Gastroesophageal sphincter (tissue), 4 donors: ENCODE measurements at regions not wholly inside any gene's neighbourhood (a gene's known extent, or its start where the extent isn't known, plus 50 kb on each side); places are given as distances from the start of the nearest gene placed in this dataset.

Source experiments
- ATAC-seq: fragments of 150-250 bp; one replicate; pipeline ENCODE4 v1.9.1; 2016; ENCODE audit warnings: mild to moderate bottlenecking, moderate library complexity
- H3K27ac ChIP-seq, 4 donors: fragments of 200-600 bp; sonication (generic) in 3 of 4; 1 replicate in 3 of 4; 2 replicates in 1 of 4; pipeline ENCODE4 v1.5.1; 2016 to 2019
- H3K27me3 ChIP-seq: fragments of 200-600 bp; sonication (generic); one replicate; pipeline ENCODE4 v1.5.1; 2019
- H3K36me3 ChIP-seq, 2 donors: fragments of 200-600 bp; sonication (generic); one replicate each; pipeline ENCODE4 v1.5.1; 2019; ENCODE audit warnings: control low read depth in 1 of 2
- H3K4me1 ChIP-seq, 3 donors: fragments of 200-600 bp; sonication (generic); 1 replicate in 2 of 3; 2 replicates in 1 of 3; pipeline ENCODE4 v1.5.1; 2016 to 2019; ENCODE audit warnings: control low read depth in 2 of 3
- H3K4me3 ChIP-seq, 2 donors: fragments of 200-600 bp; sonication (generic); one replicate each; pipeline ENCODE4 v1.5.1; 2019; ENCODE audit warnings: mild to moderate bottlenecking in 1 of 2, moderate library complexity in 1 of 2
- H3K9me3 ChIP-seq, 3 donors: fragments of 200-600 bp; sonication (generic); one replicate each; pipeline ENCODE4 v1.5.1; 2017 to 2019; ENCODE audit warnings: control low read depth in 2 of 3
- EP300 ChIP-seq: sonication (generic); formaldehyde crosslinking; IDR thresholded peaks from one replicate; pipeline ENCODE4 v1.6.1; 2017; ENCODE audit warnings: antibody characterized with exemption, mild to moderate bottlenecking
- POLR2A ChIP-seq, 2 donors: fragments of 450-650 bp; IDR thresholded peaks; one replicate each; pipeline ENCODE4 v1.6.1; 2017; ENCODE audit warnings: antibody characterized with exemption in 2 of 2, mild to moderate bottlenecking in 2 of 2, moderate library complexity in 1 of 2
- POLR2AphosphoS5 ChIP-seq: sonication (generic); formaldehyde crosslinking; IDR thresholded peaks from one replicate; pipeline ENCODE4 v1.6.1; 2017; ENCODE audit warnings: antibody characterized with exemption
- WGBS, 2 donors: methylation state at CpG; one replicate each; pipeline ENCODE4 v1.1.5; 2018; ENCODE audit warnings: low coverage in 1 of 2; 5-methylcytosine and 5-hydroxymethylcytosine counted together
- TF ChIP-seq, protein P1 (sequence below), 4 experiments: fragments of 200-600 bp in 2 of 4; fragments of 450-650 bp in 2 of 4; sonication (generic) in 1 of 4; IDR thresholded peaks; one replicate each; pipeline ENCODE4 v1.5.1; 2017 to 2019; ENCODE audit warnings: antibody characterized with exemption in 4 of 4, mild to moderate bottlenecking in 2 of 4, moderate library complexity in 2 of 4

DNA sequence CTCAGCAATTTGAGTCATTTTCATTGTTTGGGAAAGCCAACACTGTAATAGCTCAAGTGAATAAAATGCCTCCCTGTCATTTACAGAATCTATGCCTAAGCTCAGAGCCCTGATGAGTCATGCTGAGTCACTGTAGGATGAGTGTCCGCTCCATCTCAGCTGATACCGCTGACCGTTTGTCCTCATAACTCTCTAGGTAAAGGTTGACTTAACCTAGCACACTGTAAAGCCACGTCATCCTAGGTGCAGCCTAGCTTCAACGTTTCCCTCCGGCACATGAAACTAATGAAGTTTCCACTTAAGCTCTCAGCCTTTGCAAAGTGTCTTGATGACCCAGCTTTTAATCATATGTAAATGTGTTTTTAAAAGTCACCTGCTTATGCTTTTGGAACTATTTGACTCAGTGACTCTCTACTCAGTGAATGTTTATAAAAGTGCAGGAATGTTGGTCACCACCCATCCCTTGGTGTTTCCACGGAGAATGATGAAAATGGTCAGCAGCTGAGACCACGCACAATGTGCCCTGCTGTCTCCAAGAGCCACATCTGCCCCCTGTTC lies 154.0 kb downstream of the PMAIP1 start:
- WGBS, 2 donors: 42 to 53% methylated on average over 6 to 8 of the region's 8 CpGs

DNA sequence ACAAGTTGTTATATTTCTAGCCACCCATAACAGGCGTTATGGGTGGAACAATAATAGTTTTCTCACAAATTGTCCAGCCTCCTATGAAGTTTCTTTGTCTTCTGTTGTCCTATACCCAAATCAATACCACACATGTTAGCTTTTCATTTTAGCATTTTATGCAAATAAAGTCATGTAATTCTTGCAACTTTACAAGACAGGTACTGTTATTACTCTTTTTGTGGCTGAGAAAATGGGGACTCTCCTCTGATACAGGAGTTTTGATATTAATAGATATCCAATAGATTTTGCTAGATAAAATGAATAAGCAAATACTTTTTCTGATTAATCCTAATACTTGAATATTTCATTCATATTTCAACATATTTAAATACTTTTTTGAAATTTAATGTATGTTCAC lies 151.0 kb downstream of the PMAIP1 start:
- no peak for ATAC-seq
- TF ChIP-seq EP300 (no peak), POLR2A (IDR thresholded peaks at IDR 0.05) (no peak)
- Histone ChIP-seq H3K4me1 (peaks cover 0 to 8% (median 0%) of the 10 kb centered on the region in 3 donors), H3K27ac (no peak overlapping the region), H3K9me3 (peaks cover 0 to 6% (median 0%) of the 10 kb centered on the region in 3 donors), H3K27me3 (no peaks in the 10 kb centered on the region), H3K4me3 (no peak overlapping the region), H3K36me3 (no peaks in the 10 kb centered on the region)
- 72 to 78% methylated on average over 1 of the region's 1 CpG for WGBS, 2 donors

More for the DNA sequence above, 154.0 kb downstream of the PMAIP1 start:
- peak; percentile 50 for ATAC-seq
- H3K4me1 ChIP-seq: peaks cover 0 to 8% (median 0%) of the 10 kb centered on the region in 3 donors
- TF ChIP-seq POLR2A (IDR thresholded peaks at IDR 0.05) (no peak), EP300 (no peak), POLR2AphosphoS5 (peak; percentile 74)
- TF ChIP-seq, protein P1, sequence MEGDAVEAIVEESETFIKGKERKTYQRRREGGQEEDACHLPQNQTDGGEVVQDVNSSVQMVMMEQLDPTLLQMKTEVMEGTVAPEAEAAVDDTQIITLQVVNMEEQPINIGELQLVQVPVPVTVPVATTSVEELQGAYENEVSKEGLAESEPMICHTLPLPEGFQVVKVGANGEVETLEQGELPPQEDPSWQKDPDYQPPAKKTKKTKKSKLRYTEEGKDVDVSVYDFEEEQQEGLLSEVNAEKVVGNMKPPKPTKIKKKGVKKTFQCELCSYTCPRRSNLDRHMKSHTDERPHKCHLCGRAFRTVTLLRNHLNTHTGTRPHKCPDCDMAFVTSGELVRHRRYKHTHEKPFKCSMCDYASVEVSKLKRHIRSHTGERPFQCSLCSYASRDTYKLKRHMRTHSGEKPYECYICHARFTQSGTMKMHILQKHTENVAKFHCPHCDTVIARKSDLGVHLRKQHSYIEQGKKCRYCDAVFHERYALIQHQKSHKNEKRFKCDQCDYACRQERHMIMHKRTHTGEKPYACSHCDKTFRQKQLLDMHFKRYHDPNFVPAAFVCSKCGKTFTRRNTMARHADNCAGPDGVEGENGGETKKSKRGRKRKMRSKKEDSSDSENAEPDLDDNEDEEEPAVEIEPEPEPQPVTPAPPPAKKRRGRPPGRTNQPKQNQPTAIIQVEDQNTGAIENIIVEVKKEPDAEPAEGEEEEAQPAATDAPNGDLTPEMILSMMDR (IDR thresholded peaks at IDR 0.05): no peak
- H3K36me3 ChIP-seq: no peaks in the 10 kb centered on the region
- H3K27ac ChIP-seq: no peak overlapping the region
- no peak overlapping the region for H3K4me3 ChIP-seq
- H3K9me3 ChIP-seq: peaks cover 0 to 6% (median 0%) of the 10 kb centered on the region in 3 donors
- H3K27me3 ChIP-seq: no peaks in the 10 kb centered on the region

DNA sequence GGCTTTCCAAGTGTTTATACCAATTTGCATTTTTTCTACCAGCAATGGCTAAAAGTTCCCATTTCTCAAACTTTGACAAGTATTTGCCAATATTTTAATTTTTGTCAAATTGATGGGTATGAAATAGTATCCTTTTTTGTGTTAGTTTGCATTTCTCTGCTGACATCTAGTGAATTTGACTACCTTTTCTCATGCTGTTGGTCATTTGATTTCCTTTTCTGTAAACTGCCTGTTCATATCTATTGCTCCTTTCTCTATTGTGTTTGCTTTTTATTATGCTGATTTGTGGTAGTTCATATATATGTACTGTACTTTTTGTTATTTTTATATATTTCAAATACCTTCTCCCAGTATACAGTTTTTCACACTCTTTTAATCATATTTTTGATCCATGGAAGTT lies 149.4 kb downstream of the PMAIP1 start:
- Histone ChIP-seq H3K4me1 (peaks cover 0 to 8% (median 0%) of the 10 kb centered on the region in 3 donors), H3K4me3 (no peak overlapping the region), H3K36me3 (no peaks in the 10 kb centered on the region), H3K27ac (no peak overlapping the region), H3K9me3 (peaks cover 0 to 6% (median 0%) of the 10 kb centered on the region in 3 donors), H3K27me3 (no peaks in the 10 kb centered on the region)
- no peak for TF ChIP-seq POLR2A (IDR thresholded peaks at IDR 0.05)
- TF ChIP-seq POLR2AphosphoS5: no peak
- TF ChIP-seq, protein P1 (IDR thresholded peaks at IDR 0.05): no peak
- no peak for TF ChIP-seq EP300
- no peak for ATAC-seq

DNA sequence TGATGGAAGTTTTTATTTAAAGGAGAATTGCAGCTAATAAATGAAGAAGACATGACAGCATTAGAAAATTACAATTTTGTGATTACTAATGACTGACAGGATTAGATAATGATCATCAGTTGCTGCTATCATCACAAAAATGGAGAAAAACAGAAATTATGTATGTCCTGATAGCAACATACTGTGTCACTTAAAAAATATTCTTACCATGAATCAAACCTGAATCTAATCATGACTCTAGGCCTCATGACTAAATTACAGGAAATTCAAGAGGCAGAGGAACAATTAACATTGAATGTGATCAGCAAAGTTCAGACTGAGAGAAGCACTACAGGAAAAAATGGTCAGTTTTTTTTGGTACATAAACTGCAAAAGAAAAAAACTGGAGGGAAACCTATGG lies 147.8 kb downstream of the PMAIP1 start:
- no peak for ATAC-seq
- Histone ChIP-seq H3K4me3 (no peak overlapping the region), H3K9me3 (peaks cover 0 to 6% (median 0%) of the 10 kb centered on the region in 3 donors), H3K27me3 (no peaks in the 10 kb centered on the region), H3K27ac (no peak overlapping the region), H3K4me1 (no peaks in the 10 kb centered on the region), H3K36me3 (no peaks in the 10 kb centered on the region)
- TF ChIP-seq, protein P1 (IDR thresholded peaks at IDR 0.05): no peak
- TF ChIP-seq EP300: no peak
- no peak for TF ChIP-seq POLR2AphosphoS5
- no peak for TF ChIP-seq POLR2A (IDR thresholded peaks at IDR 0.05)

DNA sequence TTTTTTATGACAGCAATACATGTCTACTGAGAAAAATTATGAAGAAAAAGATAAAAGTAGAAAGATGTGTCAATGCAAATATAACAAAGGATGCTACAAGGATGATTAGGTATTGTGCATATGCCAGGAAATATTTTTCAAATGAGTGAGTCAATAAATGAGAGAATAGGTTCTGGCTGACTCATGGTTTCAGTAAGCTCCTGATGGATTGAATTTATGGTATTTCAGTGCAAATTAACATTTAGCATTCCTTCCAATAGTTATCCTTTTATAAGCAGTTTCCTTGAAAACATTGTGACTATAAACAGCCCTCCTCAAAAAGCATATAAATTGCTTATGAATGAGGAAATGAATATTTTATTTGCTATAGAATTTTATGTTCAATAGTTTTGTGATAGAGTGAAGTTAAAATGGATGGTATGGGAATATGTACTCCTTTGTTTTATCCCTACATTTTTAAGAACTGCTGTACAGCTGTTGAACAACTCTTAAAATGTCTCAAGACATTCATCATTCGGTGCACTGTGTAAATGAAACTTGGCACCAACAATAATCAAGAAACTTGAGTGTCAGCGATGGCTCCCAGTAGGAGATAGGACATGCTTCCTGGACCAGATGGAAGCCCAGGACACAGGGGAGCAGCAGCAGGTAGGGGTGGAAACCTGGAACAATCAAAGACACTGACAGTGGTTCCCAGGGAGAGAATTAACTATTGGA lies 144.7 kb downstream of the PMAIP1 start:
- WGBS, 2 donors: 25 to 32% methylated on average over 2 of the region's 2 CpGs
- TF ChIP-seq EP300 (no peak), POLR2A (IDR thresholded peaks at IDR 0.05) (no peak), POLR2AphosphoS5 (no peak)
- TF ChIP-seq, protein P1 (IDR thresholded peaks at IDR 0.05): no peak
- H3K36me3 ChIP-seq: no peaks in the 10 kb centered on the region
- ATAC-seq: no peak
- no peaks in the 10 kb centered on the region for H3K27me3 ChIP-seq
- no peaks in the 10 kb centered on the region for H3K4me1 ChIP-seq
- H3K27ac ChIP-seq: no peak overlapping the region
- no peak overlapping the region for H3K4me3 ChIP-seq
- peaks cover 0 to 5% (median 0%) of the 10 kb centered on the region in 3 donors for H3K9me3 ChIP-seq
